ENCODE measurements at regions not wholly inside any gene's neighbourhood (a gene's known extent, or its start where the extent isn't known, plus 50 kb on each side); places are given as distances from the start of the nearest gene placed in this dataset.
"Not testable (repeated sequence)": the region's sequence is repeated elsewhere in the genome, so short reads cannot be mapped to it uniquely, and the experiment has no call there.

GRCh38 chr10:42883993-42884983 is 101.7 kb downstream of the BMS1 start:
- no peak for DNase-seq

- DNase-seq = no peak
Measured at GRCh38 chr10:42885491-42886270, 103.1 kb downstream of the BMS1 start.

DNA sequence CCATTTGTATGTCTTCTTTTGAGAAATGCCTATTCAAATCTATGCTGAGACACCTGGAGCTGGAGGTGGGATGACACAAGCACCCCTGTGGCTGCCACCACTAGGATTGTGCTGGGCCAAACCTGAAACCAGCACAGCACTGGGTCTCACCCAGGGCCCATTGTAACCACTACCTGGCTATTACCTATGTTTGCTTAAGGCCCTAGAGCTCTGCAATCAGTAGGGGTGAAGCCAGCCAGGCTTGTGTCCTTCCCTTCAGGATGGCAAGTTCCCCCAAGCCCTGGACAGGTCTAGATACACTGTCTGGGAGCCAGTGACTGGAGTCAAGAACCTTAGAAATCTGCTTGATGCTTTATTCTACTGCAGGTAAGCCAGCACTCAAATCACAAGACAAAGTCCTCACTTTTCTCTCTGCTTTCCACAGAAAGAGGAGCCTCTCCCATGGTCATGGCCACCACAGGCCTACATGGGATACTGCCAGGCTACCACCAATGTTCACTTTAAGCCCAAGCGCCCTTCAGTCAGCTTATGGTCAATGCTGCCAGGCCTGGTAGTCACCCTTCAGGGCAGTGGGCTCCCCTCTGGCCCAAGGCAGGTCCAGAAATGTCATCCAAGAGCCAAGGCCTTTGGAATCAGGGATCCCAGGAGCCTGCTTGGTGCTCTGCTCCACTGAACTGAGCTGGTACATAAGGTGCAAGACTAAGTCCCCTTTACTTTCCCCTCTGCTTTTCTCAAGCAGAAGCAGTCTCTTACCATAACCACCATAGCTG is 105.3 kb downstream of the BMS1 start:
- no peak for DNase-seq

DNA sequence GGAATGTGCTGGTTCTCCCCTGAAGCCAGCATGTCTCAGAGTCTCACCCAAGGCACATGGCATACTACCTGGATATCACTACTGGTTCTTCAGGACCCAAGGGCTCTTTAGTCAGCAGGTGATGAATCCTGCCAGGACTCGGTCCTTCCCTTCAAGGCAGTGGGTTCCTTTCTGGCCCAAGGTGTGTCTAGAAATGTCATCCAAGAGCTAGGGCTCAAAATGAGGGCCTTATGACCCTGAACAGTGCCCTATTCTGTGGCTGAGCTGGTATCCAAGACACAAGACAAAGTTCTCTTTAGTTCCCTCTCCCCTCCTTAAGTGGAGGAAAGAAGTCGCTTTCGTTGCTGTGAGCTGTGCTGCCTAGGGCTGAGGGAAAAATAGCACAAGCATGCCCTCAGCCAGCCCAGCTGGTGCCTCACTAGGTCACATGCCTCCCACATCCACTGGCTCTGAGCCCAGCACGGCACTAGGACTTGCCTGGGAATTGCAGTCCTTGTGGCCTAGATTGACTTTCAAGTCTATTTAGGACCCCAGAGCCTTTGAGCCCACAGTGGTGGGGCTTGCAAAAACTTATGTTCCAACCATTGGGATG is 106.0 kb downstream of the BMS1 start:
- no peak for DNase-seq

GRCh38 chr10:42896735-42897134 is 114.1 kb downstream of the BMS1 start:
- no peak for DNase-seq

DNA sequence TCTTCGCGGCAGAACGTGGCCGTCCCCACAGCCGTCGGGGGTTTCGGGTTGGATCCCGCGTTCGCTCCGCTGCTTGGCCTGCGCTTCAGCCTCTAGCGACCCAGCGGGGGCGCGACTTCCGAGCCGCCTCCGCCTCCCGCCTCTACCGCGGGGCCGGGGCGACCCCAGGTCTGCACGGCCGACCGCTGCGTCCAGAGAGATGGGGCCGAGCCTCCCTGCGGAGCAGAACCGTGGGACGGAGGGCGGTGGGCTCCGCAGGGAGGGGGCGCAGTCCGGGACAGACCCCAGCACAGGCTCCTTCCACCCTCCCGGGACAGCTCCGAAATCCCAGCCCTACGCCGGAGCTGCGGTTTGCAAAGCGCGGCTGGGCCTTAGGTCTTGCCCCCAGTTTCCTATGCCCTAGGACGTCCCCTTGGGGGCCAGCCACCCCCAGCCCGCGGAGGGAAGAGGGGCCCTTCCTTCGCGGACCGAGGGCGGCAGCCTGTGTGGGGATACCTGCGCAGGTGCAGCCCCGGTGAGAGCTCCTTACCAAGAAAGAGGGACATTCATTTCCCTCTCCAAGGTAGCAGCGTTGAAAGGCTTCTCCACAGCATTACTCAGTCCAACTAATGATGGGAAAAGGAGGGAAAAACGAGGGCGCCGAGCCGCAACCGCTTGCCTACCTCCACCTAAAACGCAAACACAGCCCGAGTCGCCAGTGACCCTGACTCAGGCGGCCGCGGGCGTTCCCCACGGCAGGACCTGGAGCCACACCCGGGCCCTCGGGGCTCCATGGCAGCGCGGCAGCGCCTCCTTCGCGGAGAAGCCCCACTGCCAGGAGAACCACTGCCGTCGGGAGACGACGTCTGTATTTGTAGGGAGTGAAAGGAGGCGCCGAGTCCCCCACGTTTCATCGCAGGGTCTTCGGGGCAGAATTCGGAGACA is 115.7 kb downstream of the BMS1 start:
- DNase-seq = no peak

- no peak for DNase-seq
Measured at GRCh38 chr10:42899036-42899435, 116.4 kb downstream of the BMS1 start.

DNA sequence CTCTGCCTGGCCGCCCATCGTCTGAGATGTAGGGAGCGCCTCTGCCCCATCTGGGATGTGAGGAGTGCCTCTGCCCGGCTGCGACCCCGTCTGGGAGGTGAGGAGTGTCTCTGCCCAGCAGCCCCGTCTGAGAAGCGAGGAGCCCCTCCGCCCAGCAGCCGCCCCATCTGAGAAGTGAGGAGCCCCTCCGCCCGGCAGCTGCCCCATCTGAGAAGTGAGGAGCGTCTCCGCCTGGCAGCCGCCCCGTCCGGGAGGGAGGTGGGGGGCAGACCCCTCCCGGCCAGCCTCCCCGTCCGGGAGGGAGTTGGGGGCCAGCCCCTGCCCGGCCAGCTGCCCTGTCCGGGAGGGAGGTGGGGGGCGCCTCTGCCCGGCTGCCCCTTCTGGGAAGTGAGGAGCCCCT is 117.8 kb downstream of the BMS1 start:
- not testable (repeated sequence) for DNase-seq

DNA sequence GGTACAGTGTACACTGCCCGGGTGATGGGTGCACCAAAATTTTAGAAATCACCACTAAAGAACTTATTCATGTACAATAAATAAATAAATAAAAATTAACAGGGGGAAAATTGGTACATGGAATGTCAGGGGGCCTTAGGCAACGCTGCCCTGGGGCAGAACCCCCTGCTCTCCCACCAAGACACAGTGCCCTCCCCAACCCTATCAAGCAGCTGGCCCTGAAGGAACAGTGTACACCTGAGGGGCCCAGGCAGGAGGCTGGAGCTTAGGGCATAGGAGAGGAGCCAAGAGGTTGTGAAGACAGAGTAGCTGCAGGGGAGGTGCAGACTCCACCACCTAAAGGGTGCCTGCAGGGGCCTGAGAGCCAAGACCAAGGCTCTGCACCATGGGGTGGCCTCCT is 128.8 kb downstream of the BMS1 start:
- DNase-seq = no peak

DNA sequence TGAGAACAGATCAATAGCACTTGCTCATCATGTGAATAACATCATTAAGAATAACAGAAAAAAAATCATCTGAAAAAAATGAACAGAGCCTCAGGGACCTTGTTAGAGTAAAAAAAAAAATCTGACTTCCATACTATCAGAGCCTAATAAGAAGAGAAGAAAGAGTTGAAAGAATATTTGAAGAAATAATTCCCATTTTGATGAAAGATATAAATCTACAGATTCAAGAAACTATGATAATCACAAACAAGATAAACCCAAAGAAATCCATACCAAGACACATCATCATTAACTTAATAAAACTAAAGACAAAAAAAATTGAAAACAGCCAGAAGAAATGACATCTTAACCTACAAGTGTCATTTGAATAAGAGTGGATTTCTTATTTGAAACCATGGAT is 134.4 kb downstream of the BMS1 start:
- DNase-seq = no peak

DNA sequence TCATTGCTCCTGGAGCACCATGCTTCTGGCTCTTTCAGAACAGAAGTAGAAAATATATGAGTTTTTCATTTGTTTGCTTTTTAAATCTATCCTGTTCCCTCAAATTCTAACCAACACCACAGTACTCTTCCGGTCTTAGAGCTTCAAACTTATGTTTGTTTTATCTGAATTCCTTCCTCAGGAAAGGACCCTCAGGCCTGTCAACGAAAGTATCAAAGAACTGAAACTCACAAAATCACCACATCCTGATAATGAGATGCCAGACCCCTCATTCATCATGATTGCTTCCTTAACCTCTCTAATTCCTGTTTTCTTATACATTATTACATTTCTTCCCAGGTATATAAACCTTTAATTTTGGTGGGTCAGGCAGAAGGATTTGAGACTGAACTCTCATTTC is 135.2 kb downstream of the BMS1 start:
- DNase-seq = no peak

GRCh38 chr10:42921951-42922350 is 139.4 kb downstream of the BMS1 start:
- DNase-seq = no peak

- no peak for DNase-seq
Measured at GRCh38 chr10:42924484-42924883, 141.9 kb downstream of the BMS1 start.

GRCh38 chr10:42926843-42927242 is 144.2 kb downstream of the BMS1 start:
- no peak for DNase-seq

DNA sequence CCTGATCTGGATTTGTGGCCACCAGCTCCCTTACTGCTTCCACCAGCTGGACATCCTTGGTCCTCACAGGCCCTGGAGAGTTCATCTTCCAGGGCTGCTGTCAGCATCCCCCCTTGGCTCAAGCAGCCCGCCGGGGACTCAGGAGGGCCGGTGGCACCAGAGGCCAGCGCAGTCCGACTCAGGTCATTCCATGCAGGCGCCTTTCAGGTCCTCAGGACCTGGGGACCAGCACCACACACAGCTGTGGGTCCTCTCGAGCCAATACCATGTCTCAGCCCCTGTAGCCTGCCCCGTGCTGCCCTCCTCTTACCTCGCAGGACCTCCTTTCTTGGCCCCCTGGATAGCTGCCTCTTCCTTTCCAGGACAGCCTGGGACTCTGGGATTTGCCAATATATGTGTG is 145.5 kb downstream of the BMS1 start:
- no peak for DNase-seq

- no peak for DNase-seq
Measured at GRCh38 chr10:42929236-42929635, 146.6 kb downstream of the BMS1 start.

DNA sequence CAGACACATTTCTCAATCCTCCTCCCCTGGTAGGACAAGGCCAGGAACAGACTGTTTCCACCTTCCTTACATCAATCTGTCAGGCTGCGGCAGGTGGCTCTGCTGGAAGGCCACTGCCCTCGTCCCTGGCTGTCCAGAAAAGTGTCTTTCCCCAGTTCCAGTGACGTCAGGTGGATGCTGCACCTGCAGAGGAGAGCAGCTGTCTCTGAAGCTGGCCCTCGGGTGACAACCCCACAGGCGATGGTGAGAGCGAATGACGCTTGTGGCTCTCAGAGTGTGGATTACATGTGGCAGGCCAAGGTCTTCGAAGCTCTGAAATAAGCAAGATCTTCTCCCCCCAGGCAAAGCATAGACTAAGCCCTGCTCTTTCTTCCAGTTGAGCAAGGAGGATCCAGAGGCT is 146.9 kb upstream of the RET start:
- DNase-seq = no peak

- no peak for DNase-seq
Measured at GRCh38 chr10:42930516-42931192, 146.2 kb upstream of the RET start.

DNA sequence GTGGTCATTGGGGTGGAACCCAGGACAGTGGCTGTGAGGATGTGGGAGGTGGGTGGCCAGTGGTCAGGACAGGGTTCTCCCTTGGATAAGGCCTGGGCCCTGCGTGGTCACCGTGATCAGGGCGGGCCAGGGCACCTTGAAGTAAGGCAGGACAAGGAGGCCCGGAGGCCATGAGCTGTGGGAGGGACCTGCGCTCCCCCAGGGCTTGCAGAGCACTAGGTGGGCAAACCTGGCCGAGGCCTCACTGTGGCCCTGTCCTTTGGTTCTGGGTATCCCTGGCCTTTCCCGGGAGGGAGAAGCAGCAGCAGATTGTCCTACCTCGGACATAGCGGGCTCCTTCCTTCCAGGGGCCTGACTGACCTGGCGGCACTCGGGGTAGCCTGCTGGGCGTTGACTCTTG is 144.8 kb upstream of the RET start:
- no peak for DNase-seq

DNA sequence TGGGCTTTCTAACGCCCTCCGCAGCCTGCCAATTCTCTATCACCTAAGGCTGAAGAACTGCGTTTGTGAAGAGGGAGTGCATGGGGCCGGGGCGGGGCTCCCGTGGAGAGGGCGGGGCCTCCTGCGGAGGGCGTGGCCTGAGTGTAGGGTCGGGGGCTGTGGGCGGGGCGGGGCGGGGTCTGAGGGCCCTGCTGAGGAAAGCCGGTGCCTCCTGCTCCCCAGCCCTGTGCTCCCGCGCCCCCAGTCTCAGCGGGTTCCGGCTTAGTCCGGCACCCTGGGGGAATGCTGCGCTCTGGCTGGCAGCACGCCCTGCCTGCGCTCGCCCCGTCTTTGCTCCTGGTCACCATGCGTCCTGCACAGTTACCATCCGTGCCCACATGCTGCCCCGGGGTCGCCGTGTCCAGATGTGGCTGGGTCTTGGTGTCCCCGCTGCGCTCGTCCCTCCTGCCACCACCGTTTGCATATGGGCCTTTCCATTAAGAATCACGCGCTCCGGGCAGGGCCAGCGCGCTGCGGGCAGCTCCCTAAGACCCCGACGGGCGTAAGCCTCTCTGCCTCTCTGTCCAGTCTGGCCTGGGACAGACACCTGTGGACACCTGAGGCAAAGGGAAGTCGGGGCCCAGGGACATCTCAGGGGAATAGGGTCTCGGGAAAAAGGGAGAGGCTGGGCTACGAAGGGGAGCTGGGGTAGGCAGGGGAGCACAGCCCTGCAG is 144.0 kb upstream of the RET start:
- peak; percentile 37 to 44 for DNase-seq
